Hippocampal formation (tissue), 2 donors: ENCODE measurements at regions not wholly inside any gene's neighbourhood (a gene's known extent, or its start where the extent isn't known, plus 50 kb on each side); places are given as distances from the start of the nearest gene placed in this dataset.

ENCODE experiments used
- DNase-seq, 2 donors: peaks; one replicate each; lab custom pipeline; 2025; lab: John Stamatoyannopoulos, UW

- DNase-seq, result no peak
Observed at GRCh38 chr12:24143928-24144327, 194.5 kb upstream of the SOX5 start.

- DNase-seq, result no peak
Observed at GRCh38 chr12:24139035-24139434, 189.6 kb upstream of the SOX5 start.

DNA sequence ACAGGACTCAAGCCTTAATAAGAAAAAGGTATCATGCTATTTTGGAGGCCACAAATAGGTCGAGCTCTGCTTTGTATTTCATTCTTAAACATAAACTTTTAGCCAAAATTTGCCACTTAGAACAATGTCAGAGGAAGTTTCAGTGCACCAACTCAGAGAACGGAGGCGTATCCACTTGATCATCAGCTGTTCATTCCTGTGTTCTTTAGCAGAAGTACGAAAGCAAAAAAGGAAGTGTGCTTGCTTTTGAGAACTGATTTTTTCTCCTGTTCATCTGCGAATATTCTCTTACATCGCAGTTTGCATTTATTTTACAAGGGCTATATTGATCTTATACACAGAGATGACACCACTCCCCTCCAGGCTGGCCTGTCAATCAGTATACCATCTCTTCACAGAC lies 188.6 kb upstream of the SOX5 start:
- DNase-seq, result peak in 1 of 2 donors; percentile 23

GRCh38 chr12:24135158-24135850 lies 185.8 kb upstream of the SOX5 start:
- DNase-seq, result no peak

DNA sequence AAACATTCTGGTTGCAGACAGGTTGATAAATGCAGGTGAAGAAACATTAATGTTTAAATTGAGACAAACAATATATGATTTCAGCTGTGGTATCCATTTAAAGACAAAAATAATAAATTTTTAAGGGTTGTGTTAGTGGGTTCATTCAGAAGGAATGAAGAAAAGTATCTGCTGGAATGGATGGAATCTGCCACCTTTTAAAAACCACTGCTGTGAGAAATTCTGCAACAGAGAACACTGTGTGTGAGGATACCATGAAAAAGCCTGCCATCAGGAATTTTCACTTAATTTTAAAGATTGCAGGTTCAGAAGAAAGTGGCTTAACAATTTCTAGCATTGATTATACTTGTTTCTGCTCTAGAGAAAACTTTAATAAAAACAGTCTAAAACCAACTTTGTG lies 184.6 kb upstream of the SOX5 start:
- no peak for DNase-seq

DNA sequence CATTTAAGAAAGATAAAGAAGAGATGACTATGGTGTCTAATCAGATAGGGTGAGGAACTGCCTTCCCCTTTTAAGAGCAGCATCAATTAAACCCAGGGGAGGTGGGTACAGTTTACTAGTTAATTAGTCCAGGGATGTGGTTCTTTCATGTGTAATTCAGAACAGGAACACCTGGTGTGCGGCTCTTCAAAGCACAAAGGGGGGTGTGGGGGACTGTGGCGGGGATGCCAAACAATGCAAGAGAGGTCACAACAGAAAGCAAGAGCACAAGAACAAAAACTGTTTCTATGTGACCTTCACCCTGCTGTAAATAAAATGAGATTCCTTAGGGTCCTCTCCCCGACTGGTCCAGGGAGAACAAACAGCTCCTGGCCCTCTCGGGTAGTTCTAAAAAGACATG lies 183.9 kb upstream of the SOX5 start:
- DNase-seq, result no peak

DNA sequence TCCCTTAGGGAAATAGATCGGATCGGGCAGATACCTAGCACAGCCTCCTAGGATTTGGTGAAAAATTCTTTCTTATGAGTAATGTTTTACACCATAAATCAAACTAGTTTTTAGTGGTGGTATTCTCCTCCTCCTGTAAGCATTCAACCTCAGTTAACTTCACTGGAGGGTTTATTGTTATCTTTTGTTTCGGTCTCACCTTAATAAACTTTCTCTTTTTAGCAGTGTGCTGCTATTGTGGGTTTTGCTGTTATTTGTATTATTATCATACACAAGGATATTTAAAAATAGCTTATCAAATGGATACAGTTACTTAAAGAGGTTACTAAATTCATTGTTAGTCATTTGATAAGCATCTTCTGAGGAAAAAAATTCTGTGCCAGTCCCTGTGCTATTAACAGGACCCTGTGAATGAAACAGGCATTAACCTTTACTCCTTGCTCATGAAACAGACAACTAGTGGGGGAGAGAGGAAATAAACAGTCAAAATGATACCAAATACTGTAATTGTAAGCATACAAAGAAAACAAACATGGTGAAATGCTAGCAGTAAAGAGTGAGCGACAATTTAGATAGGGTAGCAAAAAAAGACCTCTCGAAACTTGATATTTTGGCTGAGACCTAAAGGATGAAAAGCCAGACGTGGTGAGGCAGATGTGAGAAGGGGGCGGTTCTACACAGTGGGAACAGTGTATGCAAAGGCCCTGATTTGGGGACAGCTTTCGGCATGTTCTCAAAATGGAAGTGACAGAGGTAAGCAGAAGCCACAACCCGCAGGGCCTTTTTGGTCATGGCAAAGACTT lies 178.7 kb upstream of the SOX5 start:
- DNase-seq, result no peak

DNA sequence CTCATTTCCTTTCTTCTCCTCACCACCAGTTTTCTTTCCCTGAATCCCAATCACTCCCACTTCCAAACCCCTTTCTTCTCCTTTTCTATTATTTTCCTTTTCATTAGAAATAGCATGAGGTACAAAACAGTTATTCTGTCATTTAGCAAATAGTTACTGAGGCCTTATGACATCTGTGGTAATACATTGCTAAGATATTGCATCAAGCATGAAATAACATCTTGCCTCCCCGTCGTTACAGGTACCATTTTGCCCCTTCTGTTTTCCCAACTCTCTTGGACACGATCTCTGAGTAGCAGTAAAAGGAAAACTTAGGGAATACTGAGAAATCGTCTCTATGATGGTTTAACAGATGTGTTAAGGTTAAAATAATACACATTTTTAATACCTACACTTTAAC lies 175.8 kb upstream of the SOX5 start:
- DNase-seq, result no peak

GRCh38 chr12:24121911-24122310 lies 172.4 kb upstream of the SOX5 start:
- no peak for DNase-seq

GRCh38 chr12:24118668-24119067 lies 169.2 kb upstream of the SOX5 start:
- no peak for DNase-seq

GRCh38 chr12:24116548-24116947 lies 167.1 kb upstream of the SOX5 start:
- DNase-seq, result no peak

DNA sequence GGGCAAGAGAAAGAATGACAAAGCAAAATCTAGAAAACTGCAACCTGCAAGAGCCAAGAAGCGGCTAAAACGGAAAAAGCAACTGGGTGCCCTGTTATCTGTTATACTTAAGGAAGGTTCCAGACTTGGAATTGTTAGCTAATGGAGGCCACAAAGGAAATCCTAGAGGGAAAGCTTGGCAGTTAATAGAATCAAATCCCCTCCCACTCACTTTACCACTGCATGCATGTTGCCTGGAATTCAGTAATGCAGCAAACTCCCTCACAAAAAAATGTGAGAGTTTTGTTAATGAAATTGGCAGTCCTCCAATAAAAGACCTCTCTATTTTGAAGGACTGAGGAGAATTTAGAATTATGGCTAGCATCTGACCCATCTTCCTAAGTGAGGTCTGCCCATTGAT lies 164.2 kb upstream of the SOX5 start:
- no peak for DNase-seq

GRCh38 chr12:24111616-24112015 lies 162.1 kb upstream of the SOX5 start:
- no peak for DNase-seq

GRCh38 chr12:24111086-24111485 lies 161.6 kb upstream of the SOX5 start:
- DNase-seq, result no peak

DNA sequence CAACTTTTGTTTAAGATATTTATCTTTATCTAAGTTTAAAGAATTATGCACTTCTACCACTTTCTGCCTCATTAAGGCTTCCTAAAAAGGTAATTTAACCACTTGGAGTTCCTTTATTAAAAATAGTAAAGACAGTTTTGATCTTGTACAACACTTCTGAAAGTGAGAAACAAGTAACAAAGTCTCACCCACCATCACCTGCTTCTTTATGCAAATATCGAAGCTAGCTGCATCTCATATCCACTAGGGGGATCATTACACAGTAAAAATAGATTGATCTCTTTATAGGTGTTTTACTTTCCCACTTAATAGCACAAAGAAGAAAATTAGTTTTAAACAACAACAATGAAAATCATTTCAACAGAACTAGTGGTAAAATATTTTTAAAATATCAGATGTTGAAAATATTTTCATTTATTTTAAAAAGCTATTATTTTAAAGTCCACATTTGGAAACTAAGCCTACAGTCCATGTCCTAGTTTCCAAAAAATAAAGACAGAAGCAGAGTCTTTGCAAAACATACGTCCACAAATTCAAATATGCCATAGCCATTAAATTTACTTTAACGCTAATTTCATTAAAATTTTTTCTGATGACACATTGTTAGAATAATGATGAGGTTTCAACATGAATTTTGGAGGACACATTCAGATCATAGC lies 160.0 kb upstream of the SOX5 start:
- DNase-seq, result peak in 1 of 2 donors; percentile 31

GRCh38 chr12:24102676-24103075 lies 153.2 kb upstream of the SOX5 start:
- DNase-seq, result no peak

- DNase-seq, result no peak
Observed at GRCh38 chr12:24099576-24099975, 150.1 kb upstream of the SOX5 start.

GRCh38 chr12:24095245-24095644 lies 145.8 kb upstream of the SOX5 start:
- DNase-seq, result no peak

DNA sequence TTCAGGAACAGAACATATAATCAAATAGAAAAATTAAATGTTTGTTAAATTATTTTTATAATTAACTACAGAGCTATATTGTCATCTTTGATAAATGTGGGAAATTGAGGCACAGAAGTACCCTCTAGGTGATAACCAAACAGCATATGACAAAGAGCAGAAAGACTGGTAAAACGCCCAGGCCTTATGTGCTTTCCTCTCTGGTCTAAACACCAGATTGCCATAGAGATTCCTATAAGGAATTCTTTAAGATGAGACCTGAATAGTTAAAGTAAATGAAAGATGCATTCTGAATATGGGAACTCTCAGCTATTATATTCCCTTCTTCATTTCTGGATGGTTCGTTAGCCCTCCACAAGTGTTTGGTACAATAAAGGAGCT lies 140.0 kb upstream of the SOX5 start:
- no peak for DNase-seq

DNA sequence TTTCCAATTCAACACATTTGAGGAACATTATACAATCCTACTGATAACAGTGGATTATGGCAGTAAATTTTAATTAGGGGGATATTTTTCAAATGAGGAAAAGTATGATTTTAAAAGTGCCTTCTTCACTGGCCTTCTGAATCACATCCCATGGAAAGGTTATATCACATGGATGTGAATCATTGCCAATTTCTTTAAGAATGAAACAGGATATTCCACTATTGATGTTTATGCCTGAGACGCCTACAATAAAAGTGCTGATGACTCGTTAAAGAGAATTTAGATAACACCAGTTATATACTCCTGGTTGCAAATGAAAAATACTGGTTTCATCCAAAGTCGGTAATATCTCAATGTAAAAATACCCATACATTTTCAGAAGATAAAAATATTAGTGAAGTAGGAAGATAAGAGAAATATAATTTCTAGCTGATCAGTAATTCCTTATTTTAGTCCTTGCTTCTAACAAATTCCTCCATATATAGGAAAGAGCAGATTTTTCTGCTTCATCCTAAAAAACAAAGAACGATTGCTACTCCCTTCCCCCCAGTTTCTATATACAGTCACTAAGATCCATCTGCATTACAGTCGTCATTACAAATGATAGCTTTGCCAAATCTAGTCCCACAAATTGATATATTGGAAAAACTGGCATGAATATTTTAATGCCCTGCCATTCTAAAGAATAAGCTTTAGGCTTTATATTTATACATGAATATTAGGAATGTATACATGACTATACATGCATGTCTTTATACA lies 139.5 kb upstream of the SOX5 start:
- no peak for DNase-seq

DNA sequence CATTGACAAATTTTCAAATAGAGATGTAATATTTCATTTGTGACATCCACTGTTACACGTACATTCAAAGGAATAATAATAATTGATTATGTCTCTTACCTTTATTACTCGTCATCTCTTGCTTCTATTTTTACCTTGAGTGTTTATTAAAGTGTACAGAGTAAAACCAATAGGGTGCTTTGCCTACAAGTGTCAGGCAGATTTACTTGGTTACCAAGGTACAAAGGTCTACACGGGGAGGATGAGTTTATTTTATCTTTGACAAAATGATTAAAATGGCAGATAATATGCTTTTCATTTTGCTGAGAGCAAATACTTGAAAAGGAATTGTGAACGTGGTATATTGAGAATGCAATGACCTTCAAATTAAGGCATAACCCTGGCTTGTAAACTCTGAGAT lies 137.8 kb upstream of the SOX5 start:
- no peak for DNase-seq

DNA sequence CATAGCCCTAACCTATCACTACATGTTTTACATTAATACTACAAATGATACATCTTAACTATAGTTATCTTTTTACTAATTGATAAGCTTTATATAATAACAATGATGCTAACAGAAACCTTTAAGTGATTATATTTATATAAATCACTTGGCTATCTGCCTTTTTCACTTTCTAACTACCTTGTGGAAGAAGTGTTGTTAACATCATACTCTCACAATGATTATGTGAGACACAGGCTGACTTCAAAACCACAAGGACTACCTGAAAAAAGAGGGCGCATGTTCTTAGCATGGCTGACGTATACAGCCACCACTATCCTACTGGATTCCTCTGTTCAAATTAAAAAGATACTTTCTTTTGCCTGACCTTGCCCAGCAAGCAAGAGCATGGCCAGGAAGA lies 135.3 kb upstream of the SOX5 start:
- no peak for DNase-seq
